HEK293T (cell line): ENCODE measurements at regions not wholly inside any gene's neighbourhood (a gene's known extent, or its start where the extent isn't known, plus 50 kb on each side); places are given as distances from the start of the nearest gene placed in this dataset.

ENCODE experiments used
- CTCF ChIA-PET: fragments of 350-600 bp; formaldehyde crosslinking; extraction: SDS; loops from one replicate; lab custom pipeline; 2021; ENCODE audit warnings: antibody characterized with exemption, inconsistent platforms; lab: Yijun Ruan, JAX
- POLR2A ChIA-PET: fragments of 350-600 bp; formaldehyde crosslinking; extraction: SDS; loops from one replicate; lab custom pipeline; 2020; ENCODE audit warnings: antibody characterized with exemption, inconsistent platforms; lab: Yijun Ruan, JAX
- DNase-seq: peaks from one replicate; pipeline ENCODE4 v3.0.0; 2012; ENCODE audit warnings: mixed read lengths; ENCODE audit errors: extremely low spot score
- ARNT ChIP-seq: fragments of 450-650 bp; IDR thresholded peaks from 2 replicates; pipeline ENCODE4 v1.6.1; 2017; ENCODE audit warnings: mild to moderate bottlenecking
- BHLHE40 ChIP-seq: fragments of 450-650 bp; IDR thresholded peaks from 2 replicates; pipeline ENCODE4 v1.6.1; 2016; ENCODE audit warnings: mild to moderate bottlenecking, moderate library complexity, borderline replicate concordance
- CTBP1 ChIP-seq: fragments of 450-650 bp; IDR thresholded peaks from 2 replicates; pipeline ENCODE4 v1.6.1; 2016; ENCODE audit warnings: borderline replicate concordance
- ELF4 ChIP-seq: fragments of 450-650 bp; IDR thresholded peaks from 2 replicates; pipeline ENCODE4 v1.6.1; 2017; ENCODE audit warnings: antibody characterized with exemption
- FOXA1 ChIP-seq: fragments of 450-650 bp; IDR thresholded peaks from 2 replicates; pipeline ENCODE4 v1.6.1; 2016; ENCODE audit warnings: mild to moderate bottlenecking
- FOXK2 ChIP-seq: fragments of 450-650 bp; IDR thresholded peaks from 2 replicates; pipeline ENCODE4 v1.6.1; 2016; ENCODE audit warnings: mild to moderate bottlenecking
- FOXM1 ChIP-seq: fragments of 450-650 bp; IDR thresholded peaks from 2 replicates; pipeline ENCODE4 v1.6.1; 2017; ENCODE audit warnings: mild to moderate bottlenecking, borderline replicate concordance
- HDGF ChIP-seq: fragments of 450-650 bp; IDR thresholded peaks from 2 replicates; pipeline ENCODE4 v1.6.1; 2017; ENCODE audit warnings: antibody characterized with exemption, borderline replicate concordance
- L3MBTL2 ChIP-seq: fragments of 450-650 bp; conservative IDR thresholded peaks from 2 replicates; pipeline ENCODE4 v1.6.1; 2016; ENCODE audit warnings: mild to moderate bottlenecking
- LEF1 ChIP-seq: fragments of 450-650 bp; IDR thresholded peaks from 2 replicates; pipeline ENCODE4 v1.6.1; 2017; ENCODE audit warnings: mild to moderate bottlenecking, borderline replicate concordance
- NFRKB ChIP-seq: fragments of 450-650 bp; IDR thresholded peaks from 2 replicates; pipeline ENCODE4 v1.6.1; 2016; ENCODE audit warnings: mild to moderate bottlenecking, moderate library complexity
- SP1 ChIP-seq: fragments of 450-650 bp; IDR thresholded peaks from 2 replicates; pipeline ENCODE4 v1.6.1; 2017
- SUZ12 ChIP-seq: fragments of 450-650 bp; IDR thresholded peaks from 2 replicates; pipeline ENCODE4 v1.6.1; 2016; ENCODE audit warnings: mild to moderate bottlenecking
- TARDBP ChIP-seq: fragments of 450-650 bp; IDR thresholded peaks from 2 replicates; pipeline ENCODE4 v1.6.1; 2016
- ZNF384 ChIP-seq: fragments of 450-650 bp; IDR thresholded peaks from 2 replicates; pipeline ENCODE4 v1.6.1; 2016
- TF ChIP-seq, protein P1 (sequence below): fragments of 450-650 bp; IDR thresholded peaks from 2 replicates; pipeline ENCODE4 v1.6.1; 2016

DNA sequence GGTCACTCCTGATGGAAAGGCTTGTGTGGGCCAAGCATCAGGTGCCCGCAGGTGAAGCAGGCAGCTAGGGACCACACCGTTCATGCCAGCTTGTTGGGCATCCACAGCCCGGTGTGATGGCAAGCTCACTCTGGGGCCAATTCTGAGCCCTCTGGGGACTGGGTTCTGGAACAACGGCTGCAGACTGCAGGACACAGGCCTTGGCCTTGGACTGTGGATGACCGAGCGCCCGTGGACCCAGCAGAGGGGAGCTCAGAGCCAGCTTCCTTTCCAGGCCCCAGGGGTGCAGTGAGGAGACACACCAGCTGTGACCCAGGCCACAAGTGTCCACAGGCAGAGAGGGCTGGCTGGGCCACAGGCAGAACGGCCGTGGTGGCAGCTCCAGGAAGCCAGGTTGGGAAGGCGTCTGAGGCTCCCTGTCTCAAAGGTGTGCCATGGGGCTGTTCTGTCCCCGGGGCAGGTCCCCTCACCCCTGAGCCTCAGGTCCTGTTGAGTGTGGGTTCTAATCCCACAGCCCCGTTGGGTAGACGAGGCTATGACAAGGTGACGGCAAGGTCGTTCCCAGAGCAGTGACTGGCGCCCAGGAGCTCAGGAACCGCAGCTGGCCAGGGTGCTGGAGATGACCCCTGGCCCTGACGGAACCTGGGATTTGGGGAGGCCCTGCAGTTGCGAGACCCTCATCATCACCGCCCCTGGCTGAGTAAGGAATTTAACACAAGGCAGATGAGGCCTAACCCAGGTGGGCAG is 1079.4 kb downstream of the BRD1 start:
- POLR2A ChIA-PET: no interaction called here
- CTCF ChIA-PET: no interaction called here

DNA sequence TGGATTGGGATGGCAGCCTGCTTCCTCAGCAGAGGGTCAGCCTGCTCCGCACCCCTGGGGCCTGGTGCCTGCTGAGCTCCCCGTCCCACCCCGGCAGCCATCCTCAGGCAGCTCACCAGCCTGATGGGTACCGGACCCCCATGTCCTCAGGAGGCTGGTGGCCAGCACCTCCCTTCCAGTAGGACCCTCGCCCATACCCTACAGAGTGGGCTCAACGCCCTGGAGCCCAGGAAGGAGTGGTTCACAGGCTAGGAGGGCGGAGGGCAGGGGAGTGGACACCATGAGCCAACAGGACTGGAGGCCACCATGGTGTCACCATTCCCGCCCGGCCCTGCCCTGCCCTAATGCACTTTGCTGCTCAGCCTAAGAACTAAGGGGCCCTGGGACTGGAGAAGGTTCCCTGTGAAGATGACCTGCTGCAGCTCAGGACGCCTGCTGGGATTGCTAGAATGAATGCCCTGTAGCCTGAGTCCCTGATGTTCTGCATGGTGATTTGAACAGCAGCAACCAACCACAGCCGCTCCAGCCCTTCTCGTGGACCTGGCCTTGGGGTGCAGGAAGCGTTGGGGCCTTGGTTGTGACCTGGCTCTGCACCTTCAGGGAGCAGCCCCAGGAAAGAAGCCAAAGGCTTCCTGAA is 1080.8 kb downstream of the BRD1 start:
- CTCF ChIA-PET: no interaction called here
- TF ChIP-seq ELF4 (no peak), ZNF384 (no peak), FOXK2 (no peak)
- POLR2A ChIA-PET: no interaction called here
- DNase-seq: no peak

More for the DNA sequence above, 1079.4 kb downstream of the BRD1 start:
- no peak for DNase-seq
- TF ChIP-seq FOXA1: no peak
- TF ChIP-seq, protein P1, sequence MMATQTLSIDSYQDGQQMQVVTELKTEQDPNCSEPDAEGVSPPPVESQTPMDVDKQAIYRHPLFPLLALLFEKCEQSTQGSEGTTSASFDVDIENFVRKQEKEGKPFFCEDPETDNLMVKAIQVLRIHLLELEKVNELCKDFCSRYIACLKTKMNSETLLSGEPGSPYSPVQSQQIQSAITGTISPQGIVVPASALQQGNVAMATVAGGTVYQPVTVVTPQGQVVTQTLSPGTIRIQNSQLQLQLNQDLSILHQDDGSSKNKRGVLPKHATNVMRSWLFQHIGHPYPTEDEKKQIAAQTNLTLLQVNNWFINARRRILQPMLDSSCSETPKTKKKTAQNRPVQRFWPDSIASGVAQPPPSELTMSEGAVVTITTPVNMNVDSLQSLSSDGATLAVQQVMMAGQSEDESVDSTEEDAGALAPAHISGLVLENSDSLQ: no peak
- no peak for TF ChIP-seq ZNF384
- no peak for TF ChIP-seq LEF1
- no peak for TF ChIP-seq L3MBTL2
- no peak for TF ChIP-seq ELF4
- TF ChIP-seq ARNT: no peak
- no peak for TF ChIP-seq TARDBP
- TF ChIP-seq FOXM1: no peak
- no peak for TF ChIP-seq HDGF
- TF ChIP-seq BHLHE40: no peak
- no peak for TF ChIP-seq FOXK2
- no peak for TF ChIP-seq CTBP1
- no peak for TF ChIP-seq SUZ12
- TF ChIP-seq NFRKB: no peak
- no peak for TF ChIP-seq SP1

- no peak for TF ChIP-seq SP1
- no peak for TF ChIP-seq LEF1
- TF ChIP-seq, protein P1: no peak
- TF ChIP-seq CTBP1: no peak
- no peak for TF ChIP-seq L3MBTL2
- ChIA-PET CTCF (no interaction called here), POLR2A (no interaction called here)
- DNase-seq: no peak
These were observed 1081.6 kb downstream of the BRD1 start for GRCh38 chr22:48745842-48746788.

DNA sequence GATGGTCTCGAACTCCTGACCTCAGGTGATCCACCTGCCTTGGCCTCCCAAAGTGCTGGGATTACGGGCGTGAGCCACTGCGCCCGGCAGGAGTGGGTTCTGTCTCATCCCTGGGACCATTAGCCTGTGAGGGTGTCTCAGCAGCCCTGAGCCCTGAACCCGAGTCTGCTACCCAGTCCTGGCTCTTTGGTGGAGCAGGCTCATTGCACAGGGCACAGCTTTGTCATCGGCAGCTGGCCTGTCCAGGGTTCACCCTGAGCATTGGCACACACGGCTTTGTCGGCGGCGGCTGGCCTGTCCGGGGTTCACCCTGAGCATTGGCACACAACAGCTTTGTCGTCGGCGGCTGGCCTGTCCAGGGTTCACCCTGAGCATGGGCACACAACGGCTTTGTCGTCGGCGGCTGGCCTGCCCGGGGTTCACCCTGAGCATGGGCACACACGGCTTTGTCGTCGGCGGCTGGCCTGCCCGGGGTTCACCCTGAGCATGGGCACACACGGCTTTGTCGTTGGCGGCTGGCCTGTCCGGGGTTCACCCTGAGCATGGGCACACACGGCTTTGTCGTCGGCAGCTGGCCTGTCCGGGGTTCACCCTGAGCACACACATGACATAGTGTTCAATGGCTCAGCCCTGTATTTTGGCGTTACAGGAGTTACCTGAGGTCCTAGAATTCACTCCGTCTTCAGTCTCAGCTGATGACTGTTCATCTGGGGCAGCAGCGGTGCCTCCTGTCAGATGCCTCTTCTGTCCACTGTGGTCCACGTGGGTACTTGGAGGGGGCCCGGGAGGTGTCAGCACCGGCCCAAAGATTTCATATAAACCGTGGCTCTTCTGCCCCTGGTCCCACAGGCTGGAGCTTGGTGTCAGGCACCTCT is 1082.5 kb downstream of the BRD1 start:
- POLR2A ChIA-PET: no interaction called here
- TF ChIP-seq ARNT: no peak
- no peak for TF ChIP-seq NFRKB
- no peak for TF ChIP-seq FOXA1
- no peak for TF ChIP-seq BHLHE40
- no peak for TF ChIP-seq LEF1
- TF ChIP-seq ZNF384: no peak
- no peak for TF ChIP-seq CTBP1
- TF ChIP-seq FOXM1: no peak
- TF ChIP-seq, protein P1: no peak
- TF ChIP-seq ELF4: no peak
- TF ChIP-seq SUZ12: no peak
- no peak for TF ChIP-seq TARDBP
- no peak for TF ChIP-seq L3MBTL2
- CTCF ChIA-PET: no interaction called here
- no peak for DNase-seq

DNA sequence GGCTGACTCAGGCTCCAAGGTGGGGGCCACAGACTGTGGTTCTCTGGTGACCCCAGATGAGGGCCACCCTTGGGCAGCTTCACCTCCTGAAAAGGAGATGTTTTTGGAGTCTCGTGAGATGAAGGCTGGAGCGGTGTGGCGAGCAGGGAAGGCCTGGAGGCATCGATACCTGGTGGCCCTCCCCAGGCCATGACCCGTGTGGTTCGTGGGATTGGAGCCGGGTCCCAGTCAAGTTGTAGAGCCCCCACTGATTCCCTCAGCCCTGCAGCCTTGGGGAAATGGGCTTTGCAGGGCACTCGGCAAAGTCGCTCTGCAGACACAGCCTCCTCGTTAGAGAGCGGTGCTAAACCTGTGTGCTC is 1083.4 kb downstream of the BRD1 start:
- ChIA-PET CTCF (no interaction called here), POLR2A (no interaction called here)
- no peak for DNase-seq
- TF ChIP-seq NFRKB: no peak
- TF ChIP-seq FOXK2: no peak
- TF ChIP-seq, protein P1: no peak
- no peak for TF ChIP-seq LEF1
- no peak for TF ChIP-seq TARDBP
- no peak for TF ChIP-seq CTBP1
- TF ChIP-seq SP1: no peak
- TF ChIP-seq L3MBTL2: no peak
- no peak for TF ChIP-seq SUZ12
- no peak for TF ChIP-seq ARNT
- no peak for TF ChIP-seq BHLHE40
- no peak for TF ChIP-seq ZNF384
- TF ChIP-seq FOXA1: no peak
- TF ChIP-seq ELF4: no peak
- no peak for TF ChIP-seq HDGF
